WI38 (cell line): ENCODE measurements at regions not wholly inside any gene's neighbourhood (a gene's known extent, or its start where the extent isn't known, plus 50 kb on each side); places are given as distances from the start of the nearest gene placed in this dataset.

ENCODE experiments used
- H3K4me3 ChIP-seq: 2 replicates; pipeline ENCODE4 v1.5.1; 2011; ENCODE audit warnings: low read depth, mild to moderate bottlenecking, control low read depth, low read length
- CTCF ChIP-seq: IDR thresholded peaks from 2 replicates; pipeline ENCODE4 v1.5.1; 2012; ENCODE audit warnings: low read depth, mild to moderate bottlenecking, control low read depth, low read length

DNA sequence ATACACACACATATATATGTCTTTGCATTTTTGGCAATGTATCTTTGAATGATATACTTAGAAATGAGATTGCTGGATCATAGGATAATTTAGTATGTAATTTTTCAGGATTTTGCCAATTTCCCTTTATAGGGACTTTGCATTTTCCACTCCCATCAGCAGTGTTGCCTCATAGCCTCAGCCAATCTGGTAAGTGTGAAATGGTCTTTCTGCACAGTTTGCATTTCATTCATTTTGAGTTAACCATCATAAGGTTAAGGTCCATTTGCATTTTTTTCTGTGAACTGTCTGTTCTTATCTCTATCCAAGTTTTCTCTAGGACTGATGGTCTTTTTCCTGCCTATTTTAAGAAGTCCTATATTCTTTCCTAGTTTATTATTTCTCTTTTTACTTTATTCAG is 474.8 kb downstream of the ZNF674 start:
- no peak for TF ChIP-seq CTCF
- no peak overlapping the region for H3K4me3 ChIP-seq

- H3K4me3 ChIP-seq: no peak overlapping the region
- TF ChIP-seq CTCF: no peak
These were observed 485.9 kb downstream of the ZNF674 start for GRCh38 chrX:46059316-46059715.

DNA sequence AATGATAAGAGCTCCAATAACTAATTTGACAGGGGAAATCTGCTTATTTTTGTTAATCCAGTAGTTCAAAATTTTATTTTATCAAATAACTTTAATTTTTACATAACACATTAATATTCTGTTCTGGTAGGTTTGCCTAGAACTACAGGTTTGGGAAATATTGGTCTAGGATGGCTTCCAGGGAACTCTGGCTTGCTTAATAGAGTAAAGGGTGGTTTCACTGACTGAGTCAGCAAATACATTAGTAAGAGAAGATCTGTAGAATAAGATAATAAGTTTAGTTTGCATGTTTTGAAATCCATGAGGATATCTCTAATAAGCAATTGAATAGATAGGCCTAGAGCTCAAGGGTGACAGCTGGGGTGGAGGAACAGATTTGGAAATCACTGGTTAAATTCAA is 500.7 kb downstream of the ZNF674 start:
- no peak for TF ChIP-seq CTCF
- H3K4me3 ChIP-seq: no peak overlapping the region

GRCh38 chrX:46040001-46040400 is 505.2 kb downstream of the ZNF674 start:
- TF ChIP-seq CTCF: no peak
- H3K4me3 ChIP-seq: no peak overlapping the region

DNA sequence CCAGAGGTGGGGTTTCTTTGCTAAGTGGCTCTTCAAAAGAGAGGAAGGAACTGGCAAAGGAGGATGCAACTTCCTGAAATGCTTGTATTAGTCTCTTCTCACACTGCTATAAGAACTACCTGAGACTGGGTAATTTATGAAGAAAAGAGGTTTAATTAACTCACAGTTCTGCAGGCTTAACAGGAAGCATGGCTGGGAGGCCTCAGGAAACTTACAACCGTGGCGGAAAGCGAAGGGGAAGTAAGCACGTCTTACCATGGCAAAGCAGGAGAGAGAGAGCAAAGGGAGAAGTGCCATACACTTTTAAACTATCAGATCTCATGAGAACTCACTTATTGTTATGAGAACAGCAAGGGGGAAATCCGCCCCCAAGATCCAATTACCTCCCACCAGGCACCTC is 505.7 kb downstream of the ZNF674 start:
- H3K4me3 ChIP-seq: no peak overlapping the region
- no peak for TF ChIP-seq CTCF

- H3K4me3 ChIP-seq: no peak overlapping the region
- no peak for TF ChIP-seq CTCF
These were observed 508.7 kb downstream of the ZNF674 start for GRCh38 chrX:46036508-46036907.

DNA sequence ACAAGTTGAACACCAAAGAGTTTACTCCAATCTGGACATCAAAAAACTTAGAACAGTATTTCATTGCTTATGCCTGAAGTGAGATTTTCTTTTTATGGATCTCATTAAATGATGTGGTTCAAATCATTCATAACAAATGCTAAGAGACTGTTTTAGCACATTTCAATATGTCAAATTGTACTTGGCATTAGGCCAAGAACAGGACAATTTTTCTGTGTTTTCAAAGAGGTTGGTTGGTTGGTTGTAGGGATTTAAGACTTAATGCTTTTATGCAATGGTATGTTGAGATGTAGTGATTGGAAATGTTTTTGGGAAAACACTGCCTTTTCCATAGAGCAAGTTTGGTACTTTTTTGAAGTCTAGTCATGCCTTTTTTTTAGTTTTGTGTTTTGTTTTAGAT is 510.4 kb downstream of the ZNF674 start:
- no peak for TF ChIP-seq CTCF
- H3K4me3 ChIP-seq: no peak overlapping the region
